Loucy (cell line): ENCODE measurements at regions not wholly inside any gene's neighbourhood (a gene's known extent, or its start where the extent isn't known, plus 50 kb on each side); places are given as distances from the start of the nearest gene placed in this dataset.

Experiments
- CTCF ChIP-seq: fragments of 200-600 bp; sonication (generic); conservative IDR thresholded peaks from 2 replicates; pipeline ENCODE4 v1.5.1; 2014; ENCODE audit warnings: mild to moderate bottlenecking, antibody characterized with exemption, low read length
- EZH2phosphoT487 ChIP-seq: fragments of 200-600 bp; IDR thresholded peaks from 2 replicates; pipeline ENCODE4 v1.6.1; 2018; ENCODE audit warnings: antibody characterized with exemption, mild to moderate bottlenecking, moderate library complexity, borderline replicate concordance

- TF ChIP-seq CTCF: no peak
- no peak for TF ChIP-seq EZH2phosphoT487
Observed at GRCh38 chr7:19269301-19269700, 124.1 kb upstream of the FERD3L start.
